Lung (tissue), 11 donors: ENCODE measurements at regions not wholly inside any gene's neighbourhood (a gene's known extent, or its start where the extent isn't known, plus 50 kb on each side); places are given as distances from the start of the nearest gene placed in this dataset.

Experiments used
- ATAC-seq: fragments of 200-7000 bp; cut with Tn5 transposase; one replicate; pipeline ENCODE4 v1.9.1; 2020; ENCODE audit warnings: moderate number of reproducible peaks; ENCODE audit not compliant: insufficient read depth, low FRiP score
- DNase-seq, 3 donors: peaks; one replicate each; pipeline ENCODE4 v3.0.0-alpha.2; 2013 to 2017
- H3K27ac ChIP-seq, 2 donors: one replicate each; pipeline ENCODE4 v1.5.1; 2013; ENCODE audit warnings: mild to moderate bottlenecking in 2 of 2, moderate library complexity in 2 of 2, control low read depth in 1 of 2, inconsistent platforms in 1 of 2, low read depth in 1 of 2, low read length in 1 of 2
- H3K27me3 ChIP-seq, 3 donors: one replicate each; pipeline ENCODE4 v1.5.1; 2013; ENCODE audit warnings: low read length in 2 of 3; ENCODE audit not compliant: control insufficient read depth in 3 of 3, insufficient read depth in 3 of 3
- H3K36me3 ChIP-seq, 4 donors: one replicate each; pipeline ENCODE4 v1.5.1; 2013; ENCODE audit warnings: low read length in 4 of 4, mild to moderate bottlenecking in 1 of 4, moderate library complexity in 1 of 4; ENCODE audit not compliant: control insufficient read depth in 4 of 4, insufficient read depth in 4 of 4
- H3K4me1 ChIP-seq, 5 donors: one replicate each; pipeline ENCODE4 v1.5.1; 2013; ENCODE audit warnings: low read length in 5 of 5, mild to moderate bottlenecking in 2 of 5, moderate library complexity in 1 of 5; ENCODE audit not compliant: control insufficient read depth in 5 of 5, insufficient read depth in 5 of 5
- H3K4me3 ChIP-seq: one replicate; pipeline ENCODE4 v1.5.1; 2013; ENCODE audit warnings: mild to moderate bottlenecking, control low read depth, moderate library complexity
- H3K9ac ChIP-seq, 2 donors: one replicate each; pipeline ENCODE4 v1.5.1; 2013; ENCODE audit warnings: low read length in 2 of 2, control low read depth in 1 of 2; ENCODE audit not compliant: insufficient read depth in 1 of 2
- H3K9me3 ChIP-seq, 4 donors: one replicate each; pipeline ENCODE4 v1.5.1; 2013; ENCODE audit warnings: low read length in 3 of 4, mild to moderate bottlenecking in 1 of 4, moderate library complexity in 1 of 4; ENCODE audit not compliant: control insufficient read depth in 4 of 4, insufficient read depth in 3 of 4
- CTCF ChIP-seq: IDR thresholded peaks from 2 replicates; pipeline ENCODE4 v1.5.1; 2012; ENCODE audit warnings: mild to moderate bottlenecking; ENCODE audit errors: control extremely low read depth, extremely low read depth
- WGBS, 2 donors: extraction: QIAGEN DNeasy Blood & Tissue Kit; methylation state at CpG; one replicate each; pipeline ENCODE4 v1.1.7; 2013; 5-methylcytosine and 5-hydroxymethylcytosine counted together
- donor health status: control.
- donor health status: control.
- donor health status: Bipolar disorder and iron deficiency.
- donor health status: healthy.
- donor health status: DM: yes; HTN: yes; CAD: no.

- no peak for TF ChIP-seq CTCF
- Histone ChIP-seq H3K9ac (no peak overlapping the region), H3K27me3 (peaks cover 0 to 2% (median 0%) of the 10 kb centered on the region in 3 donors), H3K27ac (no peak overlapping the region), H3K9me3 (peaks cover 0 to 1% (median 0%) of the 10 kb centered on the region in 4 donors), H3K4me3 (no peak overlapping the region), H3K4me1 (peaks cover 0 to 40% (median 6%) of the 10 kb centered on the region in 5 donors), H3K36me3 (no peaks in the 10 kb centered on the region)
- ATAC-seq: no peak
- no peak for DNase-seq
These were observed 70.2 kb upstream of the ZFP64 start for GRCh38 chr20:52261792-52262191.

DNA sequence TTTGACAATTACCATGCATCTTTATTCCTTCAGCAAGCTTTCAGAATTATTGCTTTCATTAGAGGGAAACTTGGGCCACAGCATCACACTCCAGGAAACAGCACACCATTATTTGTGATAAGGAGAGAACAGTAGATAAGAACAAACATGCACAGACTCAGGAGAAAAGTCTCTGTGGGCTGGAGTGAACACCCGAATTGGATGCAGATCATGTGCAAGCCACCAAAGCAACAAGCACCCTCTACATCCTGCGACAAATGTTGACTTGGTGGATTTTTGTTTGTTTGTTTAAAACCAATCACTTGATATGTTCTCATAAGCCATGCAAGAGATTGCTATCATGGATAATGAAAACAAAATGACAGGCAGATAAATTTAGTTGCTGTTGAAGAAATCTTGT, 67.7 kb upstream of the ZFP64 start:
- WGBS, 2 donors: 48 to 52% methylated on average over 2 of the region's 2 CpGs
- Histone ChIP-seq H3K4me3 (no peak overlapping the region), H3K36me3 (no peaks in the 10 kb centered on the region), H3K9ac (no peak overlapping the region), H3K4me1 (peaks cover 0 to 32% (median 6%) of the 10 kb centered on the region in 5 donors), H3K27ac (no peak overlapping the region), H3K27me3 (peaks cover 0 to 2% (median 0%) of the 10 kb centered on the region in 3 donors), H3K9me3 (peaks cover 0 to 3% (median 0%) of the 10 kb centered on the region in 4 donors)
- DNase-seq (peak; percentile 37 to 88 (median 87)), ATAC-seq (no peak)
- TF ChIP-seq CTCF: no peak

DNA sequence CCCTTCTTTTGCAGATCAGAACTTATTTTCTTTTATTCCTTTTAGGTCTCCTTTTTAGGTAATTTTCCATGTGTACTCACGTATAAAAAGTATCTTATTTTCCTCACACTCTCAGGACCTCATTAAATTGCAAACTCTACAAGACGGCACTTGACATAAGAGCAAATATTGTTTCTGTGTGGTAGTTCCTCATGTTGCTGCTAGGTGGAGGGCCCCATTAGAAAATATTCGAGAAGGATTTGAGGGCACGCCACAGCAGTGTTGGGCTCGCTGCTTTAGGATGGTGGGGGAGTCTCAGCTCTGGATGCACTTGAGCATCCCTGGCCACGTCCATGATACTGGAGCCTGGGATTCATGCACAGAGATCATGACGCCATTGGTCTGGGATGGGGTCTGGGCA, 64.9 kb upstream of the ZFP64 start:
- WGBS, 2 donors: 65 to 85% methylated on average over 7 of the region's 7 CpGs
- Histone ChIP-seq H3K27me3 (peaks cover 0 to 2% (median 0%) of the 10 kb centered on the region in 3 donors), H3K27ac (no peak overlapping the region), H3K9ac (no peak overlapping the region), H3K4me1 (peaks cover 0 to 30% (median 14%) of the 10 kb centered on the region in 5 donors), H3K9me3 (peaks cover 0 to 10% (median 0%) of the 10 kb centered on the region in 4 donors), H3K4me3 (no peak overlapping the region), H3K36me3 (no peaks in the 10 kb centered on the region)
- ATAC-seq (no peak), DNase-seq (peak in 1 of 3 donors; percentile 63)
- no peak for TF ChIP-seq CTCF

- H3K27me3 ChIP-seq: no peaks in the 10 kb centered on the region
- DNase-seq (peak in 2 of 3 donors; percentile 57 to 61), ATAC-seq (no peak)
- H3K4me3 ChIP-seq: no peak overlapping the region
- H3K4me1 ChIP-seq: peaks cover 0 to 10% (median 1%) of the 10 kb centered on the region in 5 donors
- 70 to 73% methylated on average over 5 of the region's 5 CpGs for WGBS, 2 donors
- no peak overlapping the region for H3K27ac ChIP-seq
- peaks cover 0 to 9% (median 0%) of the 10 kb centered on the region in 4 donors for H3K9me3 ChIP-seq
- TF ChIP-seq CTCF: no peak
- no peaks in the 10 kb centered on the region for H3K36me3 ChIP-seq
- no peak overlapping the region for H3K9ac ChIP-seq
These were observed 61.1 kb upstream of the ZFP64 start for GRCh38 chr20:52252664-52253063.
